A549 (cell line): ENCODE measurements at regions not wholly inside any gene's neighbourhood (a gene's known extent, or its start where the extent isn't known, plus 50 kb on each side); places are given as distances from the start of the nearest gene placed in this dataset.

Experiments used
- CTCF ChIP-seq: fragments of >200 bp; sonication (Bioruptor Twin); formaldehyde crosslinking; IDR thresholded peaks from 3 replicates; pipeline ENCODE4 v1.5.1; 2016
- NFE2L2 ChIP-seq: fragments of 150-350 bp; conservative IDR thresholded peaks from 2 replicates; pipeline ENCODE4 v1.6.1; 2014; ENCODE audit warnings: low read length

- no peak for TF ChIP-seq CTCF
- TF ChIP-seq NFE2L2: no peak
Observed at GRCh38 chr21:41678016-41678923, 88.6 kb downstream of the RIPK4 start.
